Amniotic epithelial cell (primary cell): ENCODE measurements at regions not wholly inside any gene's neighbourhood (a gene's known extent, or its start where the extent isn't known, plus 50 kb on each side); places are given as distances from the start of the nearest gene placed in this dataset.

Source experiments
- DNase-seq: peaks from one replicate; pipeline ENCODE4 v3.0.0-alpha.2; 2010; ENCODE audit warnings: low read depth

DNA sequence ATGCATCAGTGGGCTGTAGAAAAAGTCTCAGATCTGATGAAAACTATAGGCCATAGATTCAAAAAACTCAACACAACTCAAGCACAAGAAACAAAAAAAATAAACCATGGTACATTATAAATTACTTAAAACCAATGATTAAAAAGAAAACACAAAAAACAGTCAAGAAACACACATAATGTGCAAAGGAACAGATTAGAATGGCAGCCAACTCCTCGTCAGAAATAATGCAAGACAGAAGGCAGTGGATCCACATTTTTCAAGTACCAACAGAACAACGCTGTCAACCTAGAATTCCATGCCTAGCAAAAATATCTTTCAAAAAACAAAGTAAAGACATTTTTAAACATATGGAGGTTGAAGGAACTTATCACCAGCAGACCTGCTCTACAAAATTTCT lies 69.7 kb downstream of the PSMB1 start:
- DNase-seq: no peak

DNA sequence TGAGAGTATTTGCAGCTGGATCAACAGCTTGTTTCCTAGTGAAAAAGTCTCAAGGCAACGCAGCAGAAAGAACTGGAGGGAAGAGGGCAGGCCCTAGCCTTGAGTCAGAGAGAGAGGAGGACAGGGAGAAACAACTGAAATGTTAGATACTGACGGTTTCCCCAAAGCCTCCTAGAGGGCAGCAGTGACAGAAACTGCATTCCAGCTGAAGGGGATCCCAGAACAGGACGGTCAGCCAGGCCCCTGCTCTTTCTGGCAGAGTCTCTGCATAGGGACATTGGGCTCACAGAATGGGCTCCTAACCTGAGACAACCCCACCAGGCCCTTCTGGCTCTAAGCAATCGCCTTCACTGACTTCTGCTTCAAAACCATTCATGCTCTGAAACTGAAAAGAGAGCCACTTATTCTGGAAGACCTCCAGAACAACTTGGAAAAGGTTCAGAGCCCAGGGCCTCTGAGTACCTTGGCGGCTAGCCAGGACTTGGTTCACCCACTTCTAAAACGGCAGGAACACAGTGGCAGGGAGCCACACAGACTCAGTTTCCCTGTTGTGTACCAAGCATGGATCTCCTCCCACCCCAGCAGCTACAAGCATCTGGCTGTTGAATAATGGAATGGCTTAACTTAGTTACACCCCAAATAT lies 72.9 kb downstream of the PSMB1 start:
- peak; percentile 15 for DNase-seq

DNA sequence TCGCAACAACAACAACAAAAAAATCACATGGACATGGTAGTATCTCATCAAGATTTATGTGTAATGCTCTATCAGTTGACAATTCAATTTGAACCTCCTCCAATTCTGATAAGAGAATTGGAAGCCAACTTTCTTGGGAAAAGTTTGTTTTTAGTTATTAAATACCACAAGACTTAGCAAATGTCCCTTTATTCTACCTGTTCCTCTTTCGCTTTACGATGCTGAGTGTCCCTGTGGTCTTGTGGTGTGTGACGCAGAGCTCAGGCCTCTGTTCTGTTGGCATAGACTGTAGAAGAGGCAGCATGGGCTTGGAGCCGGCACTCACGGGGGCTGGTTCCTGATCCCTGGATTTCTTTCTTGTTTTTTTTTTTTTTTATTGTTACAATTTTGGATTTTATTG lies 76.7 kb downstream of the PSMB1 start:
- DNase-seq: no peak

DNA sequence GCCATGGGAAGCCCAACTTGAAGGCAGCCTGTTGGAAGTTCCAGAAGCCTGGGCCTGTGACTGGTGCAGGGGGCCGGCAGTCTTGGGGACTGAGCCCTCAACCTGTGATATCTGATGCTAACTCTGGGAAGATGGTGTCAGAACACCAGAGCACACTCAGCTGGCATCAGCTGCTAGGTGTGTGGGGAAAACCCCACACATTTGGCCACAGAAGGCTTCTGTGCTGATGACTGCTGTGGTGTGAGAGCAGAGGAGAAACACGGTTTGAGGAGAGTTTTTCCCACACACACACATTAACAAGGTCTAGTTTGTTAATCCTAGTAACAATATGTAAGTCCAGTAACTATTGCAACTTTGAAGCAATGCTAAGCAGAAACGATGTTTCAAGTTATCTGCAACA lies 78.0 kb downstream of the PSMB1 start:
- no peak for DNase-seq

DNA sequence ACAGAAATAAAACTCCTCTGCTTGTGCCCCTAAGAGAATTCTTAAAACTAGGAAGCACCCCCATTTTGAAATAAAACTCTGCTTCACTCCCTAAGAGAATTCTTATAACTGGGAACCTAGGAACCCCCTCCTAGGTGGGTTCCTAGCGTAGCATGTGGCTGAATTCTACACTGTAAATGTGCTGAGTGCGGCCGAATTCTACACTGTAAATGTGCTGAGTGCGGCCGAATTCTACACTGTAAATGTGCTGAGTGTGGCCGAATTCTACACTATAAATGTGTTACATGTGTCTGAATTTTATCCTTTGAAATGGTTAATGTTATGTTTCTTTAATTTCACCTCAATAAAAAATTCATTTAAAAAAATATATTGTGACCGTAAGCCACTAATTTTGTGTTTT lies 79.3 kb downstream of the PSMB1 start:
- no peak for DNase-seq

DNA sequence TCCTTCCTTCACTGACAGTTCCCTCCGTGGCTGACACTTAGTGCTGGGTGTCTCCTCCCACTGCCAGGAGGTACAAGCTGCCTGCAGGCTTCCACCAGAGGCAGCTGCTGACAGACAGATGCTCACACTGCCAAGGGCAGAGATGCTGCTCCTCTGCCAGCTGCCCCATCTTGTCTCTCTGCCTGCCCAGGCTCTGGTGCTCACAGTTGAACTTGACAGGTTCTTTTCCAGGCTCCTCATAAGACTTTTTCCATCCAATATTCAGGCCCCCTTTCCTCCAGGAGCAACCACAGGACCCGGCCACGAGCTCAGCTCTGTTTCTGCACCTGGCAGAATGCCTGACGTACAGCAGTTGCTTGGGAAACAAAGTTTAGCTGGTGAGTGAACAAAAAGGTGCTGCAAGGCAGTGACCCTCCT lies 79.8 kb downstream of the PSMB1 start:
- DNase-seq: no peak

DNA sequence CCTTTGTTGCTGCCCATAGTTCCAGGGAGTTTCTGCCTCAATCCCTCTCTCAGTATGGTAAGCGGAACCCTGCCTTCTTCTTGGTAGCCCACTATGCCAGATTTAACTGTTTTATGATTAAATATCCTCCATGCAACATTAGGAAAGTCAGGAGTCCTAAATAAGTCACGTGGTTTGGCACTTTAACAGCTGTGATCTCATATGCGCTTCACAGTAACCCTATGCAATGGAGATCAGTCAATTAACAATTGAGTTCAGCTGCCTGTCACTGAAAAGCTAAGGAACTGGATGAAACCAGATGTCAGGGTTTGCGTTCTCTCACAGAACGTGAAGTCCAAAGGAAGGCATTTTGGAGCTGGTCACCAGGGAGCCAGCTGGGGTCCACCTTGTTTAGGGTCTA lies 81.6 kb downstream of the PSMB1 start:
- DNase-seq: no peak

DNA sequence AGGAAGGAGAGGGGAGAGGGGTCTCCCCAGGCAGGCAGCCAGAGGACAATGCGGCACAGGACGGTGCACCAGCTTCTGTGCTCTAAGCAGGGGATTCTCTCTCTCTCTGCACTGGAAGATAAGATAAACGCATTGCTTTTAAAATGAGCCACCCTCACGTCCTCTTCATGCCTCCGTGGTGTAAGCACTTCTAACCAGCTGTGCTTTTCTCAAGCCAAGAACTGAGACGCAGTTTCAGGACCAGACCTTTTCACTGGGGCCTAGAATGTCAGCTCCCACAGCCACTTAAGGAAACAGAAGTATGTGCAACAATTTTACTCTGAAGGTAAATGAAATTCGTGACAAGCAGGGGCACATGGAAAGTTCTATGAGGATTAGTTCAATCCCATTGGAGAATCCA lies 82.4 kb downstream of the PSMB1 start:
- no peak for DNase-seq

DNA sequence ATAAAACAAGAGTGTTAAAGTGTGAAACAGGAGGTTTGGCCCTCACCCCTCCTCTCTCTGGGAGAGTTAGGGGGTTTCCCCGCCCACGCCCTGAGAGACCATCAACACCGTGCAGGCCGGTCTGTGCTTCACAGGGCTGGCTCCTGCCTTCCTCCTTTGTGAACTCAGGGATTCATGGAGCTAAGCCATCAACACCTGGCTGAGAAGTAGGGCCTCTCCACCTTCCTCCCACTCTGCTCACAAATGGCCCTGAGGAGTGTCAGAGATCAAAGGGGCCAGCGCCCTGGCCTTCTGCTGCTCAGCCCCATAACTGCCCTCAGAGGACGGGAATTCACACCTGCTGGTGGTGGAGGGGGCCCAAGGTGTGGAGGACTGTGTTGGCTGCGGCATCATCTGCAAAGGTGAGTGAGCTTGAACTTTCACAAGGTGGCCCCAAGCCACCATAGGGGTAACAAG lies 88.6 kb downstream of the PSMB1 start:
- DNase-seq: no peak

DNA sequence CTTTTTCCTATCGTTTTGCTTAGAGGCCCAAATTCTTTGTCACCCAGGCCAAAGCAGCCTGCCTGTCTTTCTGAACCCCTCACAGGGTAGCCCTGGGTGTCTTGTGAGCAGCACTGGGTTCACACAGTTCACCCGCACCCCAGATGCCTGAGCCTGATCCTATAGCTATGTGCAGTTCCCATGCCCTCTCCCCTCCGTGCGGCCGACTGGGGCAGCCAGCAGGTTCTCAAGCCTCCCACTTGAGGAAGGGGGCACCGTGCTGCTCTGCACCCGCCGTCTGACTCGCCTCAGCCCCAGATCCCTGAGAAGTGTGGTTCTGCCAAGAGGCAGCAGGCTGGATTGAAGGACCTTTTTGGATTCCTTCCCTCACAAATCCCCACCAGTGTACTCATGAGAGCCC lies 89.0 kb downstream of the PSMB1 start:
- DNase-seq: no peak

DNA sequence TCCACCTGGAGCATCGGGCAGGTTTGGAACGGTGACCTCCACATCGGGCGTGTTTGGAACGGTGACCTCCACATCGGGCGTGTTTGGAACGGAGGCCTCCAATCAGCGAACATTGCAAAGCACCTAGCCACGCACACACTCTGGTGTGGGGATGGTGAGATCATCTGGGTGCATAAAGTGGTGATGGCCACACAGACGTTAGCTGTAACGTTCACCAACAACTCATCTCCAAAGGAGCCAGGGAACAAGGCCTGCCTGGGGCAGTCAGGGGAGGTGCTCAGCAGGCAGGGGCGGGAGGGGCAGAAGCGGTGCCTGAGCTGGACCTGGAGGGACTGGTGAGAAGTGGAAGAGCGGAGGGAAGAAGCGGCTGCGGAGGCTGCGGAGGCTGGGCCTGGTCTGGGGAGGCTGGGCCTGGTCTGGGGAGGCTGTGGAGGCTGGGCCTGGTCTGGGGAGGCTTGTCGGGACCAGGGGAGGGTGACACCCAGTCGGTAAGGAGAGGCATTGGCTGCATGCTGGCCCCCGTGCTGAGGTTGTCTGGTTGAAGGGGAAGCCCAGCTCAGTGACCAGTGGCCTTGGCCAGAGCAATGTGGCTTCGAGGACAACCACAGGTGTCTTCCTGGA lies 89.9 kb downstream of the PSMB1 start:
- DNase-seq: no peak

DNA sequence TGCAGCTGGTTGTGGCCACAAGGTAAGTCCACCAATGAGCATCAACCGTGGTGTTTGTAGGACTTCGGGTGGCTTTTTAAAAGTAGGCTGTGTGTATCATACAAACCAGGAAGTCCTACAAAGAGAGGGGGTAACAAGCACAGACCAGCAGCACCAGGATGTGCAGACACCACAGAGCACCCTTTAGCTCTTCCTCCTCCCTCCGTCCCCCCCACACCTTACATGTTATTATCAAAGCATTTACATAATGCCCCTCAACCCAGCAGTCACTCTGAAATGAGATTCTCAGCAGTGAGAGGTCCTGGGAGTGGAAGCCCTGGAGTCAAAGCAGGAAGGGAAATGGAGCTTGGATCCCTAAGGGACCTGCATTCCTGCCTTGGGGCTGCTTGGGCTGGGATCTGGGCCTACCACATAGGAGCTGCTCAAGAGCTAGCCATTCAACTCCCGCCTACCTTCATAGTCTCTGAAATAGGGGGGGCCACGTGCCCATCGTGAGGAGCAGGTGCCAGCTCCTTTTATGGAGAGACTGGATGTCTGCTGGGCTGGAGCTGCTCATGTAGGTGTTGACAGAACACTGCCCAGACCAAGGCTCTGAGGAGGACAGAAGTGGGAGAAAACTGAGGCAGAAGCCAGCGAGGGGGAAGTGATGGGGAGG lies 90.6 kb downstream of the PSMB1 start:
- no peak for DNase-seq

DNA sequence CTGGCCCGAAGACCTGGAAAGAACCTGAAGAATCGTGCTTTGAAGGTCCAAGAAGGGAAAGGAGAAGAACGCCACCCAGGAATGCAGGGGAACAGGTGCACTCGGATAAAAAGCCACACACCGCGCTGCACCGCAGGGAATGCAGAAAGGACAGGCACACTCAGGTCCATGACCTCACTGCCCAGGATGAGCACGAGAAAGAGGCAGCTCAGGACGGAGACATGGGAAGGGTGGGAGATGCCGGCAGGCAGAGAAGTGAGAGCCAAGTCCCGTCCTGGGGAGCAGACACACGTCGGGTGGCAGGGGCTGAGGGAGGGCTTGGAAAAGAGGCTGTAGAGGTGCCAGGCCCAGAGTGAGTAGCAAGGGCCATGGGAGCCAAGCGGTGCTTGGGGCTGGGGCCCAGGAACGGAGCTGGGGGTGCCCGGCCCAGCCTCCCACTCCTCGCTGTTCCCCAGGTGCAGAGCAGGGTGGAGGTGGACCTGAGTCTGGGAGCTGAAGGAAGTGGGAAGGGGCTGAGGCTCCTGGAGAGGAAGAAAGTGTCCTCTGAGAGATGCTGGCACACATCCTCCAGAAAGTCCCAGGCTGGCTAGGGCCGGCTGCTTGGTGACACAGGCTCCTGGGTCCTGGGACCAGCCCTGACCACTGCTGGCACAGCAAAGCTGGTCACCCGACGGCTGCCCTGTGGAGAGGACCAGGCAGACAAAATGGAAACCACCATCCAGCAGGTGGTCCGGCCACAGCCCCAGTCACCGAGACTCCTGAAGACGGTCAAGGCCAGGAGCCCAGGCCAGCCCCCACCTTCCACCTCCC lies 91.3 kb downstream of the PSMB1 start:
- no peak for DNase-seq

DNA sequence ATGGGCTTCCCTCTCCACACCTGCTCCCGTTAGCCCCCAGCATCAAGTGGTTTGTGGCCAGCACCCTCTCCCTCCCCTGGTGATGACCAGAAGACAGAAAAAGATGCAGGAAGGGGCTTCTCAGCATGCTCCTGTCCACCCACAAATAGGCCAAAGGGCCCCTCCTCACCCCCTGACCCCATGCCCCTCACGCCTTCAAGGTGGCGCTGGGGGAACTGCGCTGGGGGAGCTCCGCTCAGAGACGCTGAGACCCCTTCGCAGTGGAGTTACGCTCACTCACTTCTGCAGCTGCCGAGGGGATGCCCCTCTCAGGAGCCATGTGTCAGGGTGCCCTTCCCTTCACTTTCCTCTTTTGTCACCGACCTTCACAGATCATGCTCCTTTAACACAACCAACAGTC lies 92.0 kb downstream of the PSMB1 start:
- DNase-seq: no peak

DNA sequence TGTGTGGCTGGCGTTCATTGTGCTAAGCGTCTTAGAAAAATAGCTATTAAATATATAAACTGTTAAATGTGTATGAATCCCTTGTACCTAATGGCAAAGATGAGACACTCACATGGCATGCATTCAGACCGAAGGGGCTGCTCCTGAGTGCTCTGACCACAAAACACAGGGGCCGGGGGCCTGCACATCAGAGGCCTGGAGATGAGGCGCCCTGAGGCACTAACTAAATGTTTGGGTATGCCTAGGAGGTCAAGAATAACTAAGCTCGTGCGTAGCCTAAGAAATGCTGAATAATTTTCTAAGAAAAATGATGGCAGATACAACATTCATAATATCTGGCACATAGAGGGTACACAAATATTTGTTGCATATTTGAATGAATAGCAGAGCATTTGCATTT lies 92.5 kb downstream of the PSMB1 start:
- DNase-seq: no peak

DNA sequence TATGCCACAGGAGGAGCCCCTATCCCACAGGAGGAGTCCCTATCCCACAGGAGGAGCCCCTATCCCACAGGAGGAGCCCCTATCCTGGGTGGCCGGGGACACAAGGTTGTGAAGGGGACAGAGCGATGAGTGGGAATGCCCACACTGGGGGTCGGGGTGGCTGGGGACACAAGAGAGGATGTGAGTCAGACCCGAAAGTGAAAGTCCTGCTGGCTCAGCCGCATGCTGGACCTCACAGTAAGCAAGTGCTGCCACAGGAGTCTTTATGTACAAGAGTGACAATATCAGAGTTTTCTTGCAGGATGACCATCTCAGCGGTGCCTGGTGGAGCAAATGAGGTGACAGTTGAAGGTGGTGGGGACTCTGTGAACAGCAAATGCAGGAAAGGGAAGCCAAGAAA lies 93.7 kb downstream of the PSMB1 start:
- peak; percentile 21 for DNase-seq

DNA sequence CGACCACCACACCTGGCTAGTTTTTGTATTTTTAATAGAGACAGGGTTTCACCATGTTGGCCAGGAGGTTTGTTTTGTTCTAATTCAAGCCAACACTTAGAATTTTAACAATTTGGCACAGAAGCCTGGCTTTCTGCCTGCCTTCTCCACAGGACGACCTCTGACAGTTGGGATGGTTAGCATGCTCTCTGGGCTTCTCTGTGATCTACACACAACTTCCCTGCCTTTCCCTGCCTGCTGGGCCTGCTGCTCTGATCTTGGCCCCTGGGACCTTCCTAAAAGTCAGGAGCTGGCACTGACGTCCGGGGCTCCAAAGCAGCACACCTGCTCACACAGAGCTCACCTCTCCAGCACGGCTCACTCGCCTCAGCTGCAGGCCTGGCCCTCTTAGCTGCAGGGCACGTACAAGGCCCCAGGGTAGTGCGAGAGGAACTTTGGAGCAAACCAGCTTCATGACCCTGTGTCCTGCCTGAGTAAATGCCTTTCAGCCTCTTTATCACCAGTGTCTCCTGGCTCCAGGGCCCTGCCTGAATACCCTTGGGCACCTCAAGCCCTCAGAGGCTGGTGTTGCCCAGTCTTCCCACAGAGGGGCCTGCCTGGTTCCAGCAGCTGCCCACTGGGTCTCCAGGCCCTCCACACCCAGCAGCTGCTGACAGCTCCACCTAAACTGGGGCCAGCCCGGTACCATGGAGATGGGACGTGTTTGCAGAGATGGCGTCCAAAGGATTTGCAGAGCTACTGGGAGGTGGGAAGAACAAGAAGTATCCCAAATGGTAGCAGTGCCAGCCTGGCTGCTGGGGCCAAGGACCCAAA lies 96.0 kb downstream of the PSMB1 start:
- DNase-seq: no peak
